ENCODE measurements at regions not wholly inside any gene's neighbourhood (a gene's known extent, or its start where the extent isn't known, plus 50 kb on each side); places are given as distances from the start of the nearest gene placed in this dataset.

- DNase-seq = no peak
- TF ChIP-seq CTCF (IDR thresholded peaks at IDR 0.05) (no peak), POLR2A (IDR thresholded peaks at IDR 0.05) (no peak)
These were observed 654.5 kb downstream of the OLFM4 start for GRCh38 chr13:53683146-53683545.

GRCh38 chr13:53683608-53684007 lies 655.0 kb downstream of the OLFM4 start:
- no peaks in the 10 kb centered on the region for H3K4me1 ChIP-seq
- no peak overlapping the region for H3K27ac ChIP-seq
- TF ChIP-seq POLR2A (IDR thresholded peaks at IDR 0.05) = no peak
- TF ChIP-seq CTCF (IDR thresholded peaks at IDR 0.05) = no peak
- no peak for DNase-seq
- intact Hi-C loops (cut with DNase I; ENCODE audit: low total_unique reads) = no loop called here
- no peaks in the 10 kb centered on the region for H3K36me3 ChIP-seq
- no peaks in the 10 kb centered on the region for H3K27me3 ChIP-seq
- no peak overlapping the region for H3K4me3 ChIP-seq
- no peaks in the 10 kb centered on the region for H3K9me3 ChIP-seq

More at GRCh38 chr13:53683146-53683545, 654.5 kb downstream of the OLFM4 start:
- H3K4me3 ChIP-seq = no peak overlapping the region
- H3K4me1 ChIP-seq = no peaks in the 10 kb centered on the region
- H3K27me3 ChIP-seq = no peaks in the 10 kb centered on the region
- intact Hi-C loops (cut with DNase I; ENCODE audit: low total_unique reads) = no loop called here
- no peak overlapping the region for H3K27ac ChIP-seq
- H3K9me3 ChIP-seq = no peaks in the 10 kb centered on the region
- no peaks in the 10 kb centered on the region for H3K36me3 ChIP-seq

GRCh38 chr13:53691417-53691816 lies 662.8 kb downstream of the OLFM4 start:
- Histone ChIP-seq H3K27me3 (no peaks in the 10 kb centered on the region), H3K4me3 (no peak overlapping the region), H3K27ac (no peak overlapping the region), H3K36me3 (no peaks in the 10 kb centered on the region), H3K4me1 (no peaks in the 10 kb centered on the region), H3K9me3 (no peaks in the 10 kb centered on the region)
- TF ChIP-seq CTCF (IDR thresholded peaks at IDR 0.05) = no peak
- no peak for TF ChIP-seq POLR2A (IDR thresholded peaks at IDR 0.05)
- no peak for DNase-seq
- intact Hi-C loops (cut with DNase I; ENCODE audit: low total_unique reads) = no loop called here

- H3K36me3 ChIP-seq = no peaks in the 10 kb centered on the region
- no peak for DNase-seq
- intact Hi-C loops (cut with DNase I; ENCODE audit: low total_unique reads) = no loop called here
- H3K4me1 ChIP-seq = no peaks in the 10 kb centered on the region
- H3K27me3 ChIP-seq = no peaks in the 10 kb centered on the region
- H3K4me3 ChIP-seq = no peak overlapping the region
- H3K27ac ChIP-seq = no peak overlapping the region
- TF ChIP-seq POLR2A (IDR thresholded peaks at IDR 0.05) (no peak), CTCF (IDR thresholded peaks at IDR 0.05) (no peak)
- H3K9me3 ChIP-seq = no peaks in the 10 kb centered on the region
These were observed 666.4 kb downstream of the OLFM4 start for GRCh38 chr13:53694814-53695532.

GRCh38 chr13:53703371-53704080 lies 674.9 kb downstream of the OLFM4 start:
- intact Hi-C loops (cut with DNase I; ENCODE audit: low total_unique reads) = no loop called here
- Histone ChIP-seq H3K27ac (no peak overlapping the region), H3K9me3 (no peaks in the 10 kb centered on the region), H3K4me3 (no peak overlapping the region), H3K27me3 (no peaks in the 10 kb centered on the region), H3K4me1 (no peaks in the 10 kb centered on the region), H3K36me3 (no peaks in the 10 kb centered on the region)
- DNase-seq = no peak
- TF ChIP-seq POLR2A (IDR thresholded peaks at IDR 0.05) = no peak
- TF ChIP-seq CTCF (IDR thresholded peaks at IDR 0.05) = no peak

All from uterus (tissue), 3 donors.